ACHN (cell line): ENCODE measurements at regions not wholly inside any gene's neighbourhood (a gene's known extent, or its start where the extent isn't known, plus 50 kb on each side); places are given as distances from the start of the nearest gene placed in this dataset.
"Not testable (repeated sequence)": the region's sequence is repeated elsewhere in the genome, so short reads cannot be mapped to it uniquely, and the experiment has no call there.

Source experiments
- DNase-seq: peaks from one replicate; pipeline ENCODE4 v3.0.0-alpha.2; 2015
- in situ Hi-C: cut with HindIII; loops from 2 replicates; pipeline ENCODE4 v1.10.0; 2017; ENCODE audit warnings: low sequenced_read_pairs, low pct_ligation_motif_present, low pct_unique_long_range_greater_than_20kb

DNA sequence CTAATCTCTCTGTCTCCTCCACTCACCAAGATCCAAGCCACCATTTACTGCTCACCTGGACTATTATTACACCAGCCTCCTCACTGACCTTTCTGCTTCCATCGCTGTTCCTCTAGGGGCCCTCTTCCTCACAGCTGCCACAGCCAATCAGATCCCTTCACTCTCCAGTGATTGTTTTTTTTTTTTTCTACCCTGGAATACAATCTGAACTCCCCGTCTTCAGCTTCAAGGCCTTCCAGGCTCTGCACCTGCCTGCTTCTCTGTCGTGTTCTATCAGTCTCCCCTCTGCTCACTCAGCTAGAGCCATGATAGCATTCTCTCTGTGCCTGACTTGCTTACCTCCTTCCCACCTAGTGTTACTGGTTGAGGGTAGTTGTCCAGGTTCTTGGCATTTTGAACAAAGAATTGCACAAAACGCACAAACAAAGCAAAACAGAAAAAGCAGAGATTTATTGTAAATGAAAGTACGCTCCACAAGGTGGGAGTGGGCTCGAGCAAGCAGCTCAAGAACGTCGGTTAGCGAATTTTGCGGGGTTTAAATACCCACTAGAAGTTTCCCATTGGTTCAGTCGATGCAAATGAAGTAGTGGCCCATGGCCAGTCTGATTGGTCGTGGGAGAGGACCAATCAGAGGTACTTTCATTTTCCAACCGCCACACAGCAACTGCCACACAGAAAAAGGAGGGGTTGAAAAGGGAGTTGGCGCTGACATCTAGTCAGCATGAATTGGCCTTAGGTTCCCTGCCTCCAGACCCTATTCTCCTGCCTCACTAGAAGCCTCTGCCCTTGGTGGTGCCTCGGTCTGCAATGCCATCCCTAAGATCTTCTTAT is 188.9 kb downstream of the TLE3 start:
- in situ Hi-C loops = no loop called here
- no peak for DNase-seq

GRCh38 chr15:69909719-69910444 is 187.8 kb downstream of the TLE3 start:
- in situ Hi-C loops = no loop called here
- DNase-seq = no peak

- in situ Hi-C loops = no loop called here
- DNase-seq = no peak
These were observed 187.2 kb downstream of the TLE3 start for GRCh38 chr15:69910514-69910913.

GRCh38 chr15:69912116-69912515 is 185.6 kb downstream of the TLE3 start:
- in situ Hi-C loops = no loop called here
- DNase-seq = no peak

GRCh38 chr15:69914040-69914439 is 183.7 kb downstream of the TLE3 start:
- DNase-seq = no peak
- in situ Hi-C loops = no loop called here

DNA sequence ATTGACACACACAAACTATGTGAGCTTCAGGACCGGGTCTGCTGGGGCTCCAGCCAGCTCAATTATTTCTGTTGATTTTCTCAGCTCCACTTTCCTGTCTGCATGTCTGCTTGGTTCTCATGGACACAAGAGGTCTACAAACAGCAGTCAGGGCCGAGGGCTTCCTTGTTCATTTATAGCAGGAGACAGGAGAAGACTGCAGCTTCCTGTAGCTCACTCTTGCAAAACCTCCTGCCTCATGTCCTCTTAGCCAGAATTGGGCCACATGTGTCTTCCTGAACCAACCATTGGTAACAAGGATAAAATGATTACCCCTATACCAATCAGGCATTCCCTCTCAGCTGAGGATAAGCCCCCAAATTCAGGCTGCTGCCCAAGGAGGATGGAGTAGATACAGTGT is 182.8 kb downstream of the TLE3 start:
- in situ Hi-C loops = no loop called here
- no peak for DNase-seq

DNA sequence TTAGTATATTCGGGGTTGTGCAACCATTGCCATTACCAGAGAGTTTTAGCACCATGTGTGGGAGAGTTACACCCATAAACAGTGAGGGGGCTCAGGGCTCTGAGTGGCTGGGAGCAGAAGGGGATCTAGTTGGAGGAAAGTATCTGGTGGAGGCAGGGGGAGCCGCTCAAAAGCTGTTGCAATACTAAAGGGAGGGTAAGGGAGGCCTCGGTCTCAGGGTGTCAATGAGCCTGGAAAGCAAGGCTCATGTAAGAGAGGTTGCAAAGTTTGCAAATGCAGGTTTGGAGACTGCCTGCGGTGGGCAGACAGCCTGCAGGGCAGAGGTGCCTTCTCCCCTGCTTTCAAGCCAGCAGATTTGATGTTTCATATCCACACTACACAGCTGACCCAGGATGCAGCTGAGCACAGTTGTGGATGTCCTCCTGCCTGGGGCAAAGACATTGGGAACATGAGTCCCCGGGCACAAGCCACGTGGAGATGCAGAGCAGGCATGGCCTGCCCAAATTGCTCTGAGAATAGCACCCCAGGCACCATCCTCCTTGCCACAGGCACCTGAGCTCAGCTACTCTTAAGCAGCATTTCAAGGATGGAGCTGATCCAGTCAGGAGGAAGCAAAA is 181.4 kb downstream of the TLE3 start:
- no peak for DNase-seq
- in situ Hi-C loops = no loop called here

GRCh38 chr15:69917056-69917455 is 180.7 kb downstream of the TLE3 start:
- in situ Hi-C loops = no loop called here
- DNase-seq = no peak

DNA sequence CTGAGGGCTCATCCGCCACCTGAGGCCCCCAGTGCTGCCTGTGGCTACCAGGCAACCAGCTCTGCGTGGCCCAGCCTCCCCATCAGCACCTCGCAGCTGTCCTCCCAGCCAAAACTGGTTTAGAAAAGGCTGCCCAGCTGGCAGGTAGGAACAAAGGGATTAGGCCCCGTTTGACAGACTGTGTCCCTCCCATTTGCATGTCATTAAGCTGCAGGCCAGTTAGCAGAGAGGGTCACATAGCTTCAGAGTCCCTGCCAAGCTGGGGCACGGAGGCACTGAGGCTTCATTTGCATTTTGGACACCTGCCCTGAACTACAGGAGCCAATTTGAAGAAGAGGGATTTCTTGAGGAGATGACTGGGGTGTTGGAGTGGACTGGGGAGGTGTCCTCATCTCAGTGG is 177.9 kb downstream of the TLE3 start:
- in situ Hi-C loops = no loop called here
- DNase-seq = no peak

DNA sequence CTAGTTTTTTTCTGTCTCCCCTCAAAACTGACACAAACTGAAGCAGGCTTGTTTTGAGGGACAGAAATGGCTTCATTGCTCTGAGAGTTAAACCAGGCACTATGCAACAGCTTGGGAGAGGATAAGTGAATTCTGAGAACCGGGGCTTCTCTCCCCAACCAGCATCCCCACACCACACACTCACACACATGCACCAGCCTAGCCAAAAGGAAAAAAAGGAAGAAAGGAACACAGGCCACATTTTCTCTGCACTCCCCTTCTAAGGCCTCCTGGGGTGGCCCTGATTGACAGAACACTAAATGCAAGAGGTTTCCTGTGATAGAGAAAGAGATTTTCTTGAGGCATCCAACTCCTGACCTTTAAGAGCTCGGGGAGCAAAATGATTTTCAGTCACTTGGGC is 177.5 kb downstream of the TLE3 start:
- DNase-seq = no peak
- in situ Hi-C loops = no loop called here

DNA sequence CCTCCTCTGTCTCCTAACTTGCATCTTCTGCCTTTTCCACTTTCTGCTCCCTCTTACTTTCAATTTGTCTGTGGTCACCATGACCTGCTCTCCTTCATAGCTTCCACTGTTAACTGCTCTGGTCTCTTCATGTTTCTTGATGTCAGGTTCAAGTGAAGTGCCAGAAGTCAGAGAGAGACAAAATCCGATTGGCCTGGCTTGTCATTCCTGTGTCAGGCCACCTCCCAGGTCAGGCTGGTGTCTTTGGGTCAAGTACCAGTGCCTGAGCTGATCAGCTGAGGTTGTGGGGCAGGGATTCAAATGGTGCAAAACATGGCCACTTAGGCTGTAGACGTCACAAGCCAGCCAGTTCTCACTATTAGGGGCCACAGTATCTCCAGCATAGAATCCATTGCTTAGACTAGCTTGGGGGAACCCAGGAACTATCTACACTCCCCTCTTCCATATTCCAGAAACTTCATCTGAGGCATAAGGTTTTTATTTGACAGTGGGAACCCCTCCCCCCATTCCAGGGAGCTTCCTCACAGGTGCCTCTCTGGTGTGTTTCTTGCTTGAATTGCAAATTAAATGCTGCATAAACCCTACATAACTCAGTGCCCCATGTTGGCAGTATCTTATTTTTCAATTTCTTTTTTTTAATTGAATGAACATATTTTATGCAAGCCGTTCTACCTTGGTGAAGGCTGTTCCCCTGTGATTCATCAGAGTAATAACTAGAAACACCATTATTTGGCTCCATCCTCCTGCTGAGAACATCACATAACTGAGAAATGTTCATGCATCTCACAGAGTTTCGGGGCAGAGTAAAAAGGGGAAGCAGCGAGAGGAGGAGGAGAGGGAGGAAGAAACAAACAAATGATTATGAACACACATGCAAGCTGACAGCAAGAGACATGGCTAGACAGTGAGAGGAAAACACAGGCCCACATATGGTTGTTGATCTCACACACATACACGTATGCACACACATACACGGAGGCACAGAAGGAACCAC is 175.8 kb downstream of the TLE3 start:
- in situ Hi-C loops = no loop called here
- DNase-seq = no peak

- no peak for DNase-seq
- in situ Hi-C loops = no loop called here
These were observed 173.2 kb downstream of the TLE3 start for GRCh38 chr15:69924531-69924930.

DNA sequence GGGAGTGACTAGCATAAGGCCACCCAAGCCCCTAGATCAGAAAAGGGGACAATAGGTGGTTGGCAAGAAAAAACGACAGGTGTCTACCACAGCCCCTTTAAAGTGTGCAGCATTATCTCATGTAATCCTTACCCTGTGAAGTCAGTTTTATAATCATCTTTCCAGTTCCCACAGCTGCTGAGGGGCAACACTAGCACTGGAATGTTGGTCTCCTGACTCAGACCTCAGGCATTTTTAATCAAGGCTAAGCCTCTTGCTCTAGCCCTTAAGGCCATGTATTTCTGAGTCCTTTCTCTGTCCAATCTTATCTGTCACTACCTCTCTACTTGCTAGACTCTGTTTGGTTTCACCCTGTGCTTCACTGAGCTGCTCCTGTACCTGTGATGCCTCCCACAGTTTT is 171.7 kb downstream of the TLE3 start:
- no peak for DNase-seq
- in situ Hi-C loops = no loop called here

DNA sequence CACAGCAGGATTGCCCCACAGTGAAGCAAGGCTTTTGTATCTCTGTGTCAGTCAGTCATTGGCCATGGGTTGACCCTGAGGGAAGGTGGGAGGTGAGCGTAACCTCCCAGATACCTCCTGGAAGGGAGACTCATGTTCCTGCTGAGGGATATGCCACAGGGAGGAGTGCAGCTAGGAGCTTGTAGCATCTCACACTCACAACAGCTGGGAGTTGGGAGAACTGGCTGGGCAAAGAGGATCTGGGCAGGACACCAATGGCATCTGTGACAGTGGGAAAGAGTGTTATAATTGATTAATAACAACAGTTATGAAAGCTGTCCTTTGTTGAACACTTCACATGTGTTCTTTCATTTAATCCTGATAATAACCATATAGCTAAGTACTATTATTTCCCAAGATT is 171.0 kb downstream of the TLE3 start:
- DNase-seq = no peak
- in situ Hi-C loops = no loop called here

GRCh38 chr15:69928890-69929289 is 168.8 kb downstream of the TLE3 start:
- DNase-seq, in situ Hi-C loops: not testable (repeated sequence)

GRCh38 chr15:69929905-69930630 is 167.6 kb downstream of the TLE3 start:
- no peak for DNase-seq

GRCh38 chr15:69930754-69931153 is 167.0 kb downstream of the TLE3 start:
- in situ Hi-C loops = no loop called here

More at GRCh38 chr15:69929905-69930630, 167.6 kb downstream of the TLE3 start:
- in situ Hi-C loops = no loop called here

DNA sequence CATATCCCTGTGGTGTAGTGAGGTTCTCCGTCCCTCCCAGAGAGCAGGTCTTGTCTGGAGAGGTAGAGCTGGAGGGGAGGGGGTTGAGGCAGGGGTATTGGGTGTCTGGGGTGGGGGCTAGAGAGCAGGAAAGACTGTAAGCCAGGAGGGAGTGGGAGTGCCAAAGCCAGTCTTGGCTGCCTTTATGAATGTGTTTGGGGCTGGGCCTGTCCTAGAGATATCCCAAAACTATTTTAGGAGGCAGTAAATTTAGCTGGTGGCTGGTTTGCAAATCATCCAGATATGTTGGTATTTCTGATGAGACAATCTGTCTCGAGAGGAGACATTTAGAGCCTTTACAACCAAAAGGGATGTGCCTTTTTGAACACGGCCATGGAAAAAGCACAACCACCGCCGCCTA is 166.6 kb downstream of the TLE3 start:
- DNase-seq = no peak
- in situ Hi-C loops = no loop called here

More at GRCh38 chr15:69930754-69931153, 167.0 kb downstream of the TLE3 start:
- DNase-seq = no peak
